HT-29 (cell line): ENCODE measurements at regions not wholly inside any gene's neighbourhood (a gene's known extent, or its start where the extent isn't known, plus 50 kb on each side); places are given as distances from the start of the nearest gene placed in this dataset.

Source experiments
- DNase-seq: peaks from one replicate; pipeline ENCODE4 v3.0.0-alpha.2; 2015; ENCODE audit warnings: low spot score

DNA sequence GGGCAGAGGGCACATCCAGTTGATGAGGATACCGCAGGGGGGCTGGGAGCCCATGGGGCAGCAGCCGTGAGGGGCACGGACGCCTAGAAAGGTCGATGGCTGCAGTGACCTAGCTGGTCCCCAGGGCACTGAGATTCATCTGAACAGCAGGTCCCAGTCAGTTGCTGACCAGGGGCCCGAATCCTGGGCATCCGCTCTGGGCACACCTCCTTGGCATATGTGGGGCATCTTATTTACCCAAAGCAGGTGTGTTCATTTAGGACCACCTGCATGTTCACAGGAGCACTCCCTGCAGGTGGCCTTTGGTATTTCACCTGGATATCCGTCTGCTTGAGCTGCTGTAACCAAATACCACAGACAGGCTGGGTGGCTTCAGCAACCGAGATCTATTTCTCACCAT, 72.0 kb upstream of the ODC1 start:
- DNase-seq: peak; percentile 31

DNA sequence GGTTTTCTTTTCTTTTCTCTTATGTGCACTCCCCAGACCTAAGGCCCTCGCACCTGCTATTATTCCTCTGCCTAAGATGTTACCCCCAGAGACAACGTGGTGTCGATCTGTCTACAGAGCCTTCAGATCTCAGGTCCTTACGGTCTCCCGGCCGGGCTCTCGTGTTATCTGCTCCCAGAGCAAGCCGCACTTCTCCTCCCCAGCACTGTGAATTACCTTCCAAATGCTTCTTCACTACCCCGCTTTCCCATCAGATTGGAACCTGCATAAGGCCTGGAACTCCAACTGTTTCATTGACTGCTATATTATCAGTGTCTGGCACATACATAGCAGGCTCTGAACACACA, 71.2 kb upstream of the ODC1 start:
- DNase-seq: no peak

GRCh38 chr2:10518470-10519393, 70.6 kb upstream of the ODC1 start:
- no peak for DNase-seq

- DNase-seq: no peak
These were observed 69.4 kb upstream of the ODC1 start for GRCh38 chr2:10517351-10518043.

DNA sequence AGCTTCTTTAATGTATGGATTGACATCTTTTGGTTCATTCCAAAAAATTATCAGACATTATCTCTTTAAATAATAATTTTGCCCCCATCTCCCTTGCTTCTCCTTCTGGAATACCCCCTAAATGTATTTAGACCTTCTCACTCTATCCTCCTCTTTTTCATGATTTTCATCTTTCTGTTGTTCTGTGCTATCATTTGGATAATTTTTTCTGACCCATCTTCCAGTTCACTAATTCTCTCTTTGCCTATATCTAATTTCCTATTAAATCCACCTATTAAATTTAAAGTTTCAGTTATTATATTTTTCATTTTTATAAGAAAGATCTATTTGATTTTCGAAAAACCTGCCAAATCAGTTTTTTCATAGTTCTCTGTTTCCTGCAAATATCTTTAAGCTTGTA, 67.8 kb upstream of the ODC1 start:
- DNase-seq: no peak

GRCh38 chr2:10514743-10515142, 66.6 kb upstream of the ODC1 start:
- DNase-seq: peak; percentile 70

DNA sequence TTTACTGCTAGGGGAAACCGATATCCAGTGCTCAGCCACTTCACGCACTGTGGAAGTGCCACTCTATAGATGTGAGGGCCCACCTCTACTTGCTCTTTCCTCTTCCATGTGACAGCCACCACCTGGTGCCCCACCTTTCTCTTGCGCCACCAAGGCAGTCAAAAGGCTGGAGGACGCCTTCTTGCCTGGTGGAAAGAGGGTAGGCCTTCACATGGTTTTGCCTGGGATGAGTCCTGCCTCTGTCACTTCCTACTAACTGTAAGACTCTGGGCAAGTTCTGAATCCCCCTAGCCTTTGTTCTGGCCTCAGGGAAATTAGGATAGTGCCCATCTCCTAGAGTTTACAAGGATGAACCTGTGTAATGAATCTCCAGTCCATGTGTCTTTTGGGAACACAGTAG, 66.1 kb upstream of the ODC1 start:
- DNase-seq: no peak

GRCh38 chr2:10513201-10513600, 65.1 kb upstream of the ODC1 start:
- no peak for DNase-seq

DNA sequence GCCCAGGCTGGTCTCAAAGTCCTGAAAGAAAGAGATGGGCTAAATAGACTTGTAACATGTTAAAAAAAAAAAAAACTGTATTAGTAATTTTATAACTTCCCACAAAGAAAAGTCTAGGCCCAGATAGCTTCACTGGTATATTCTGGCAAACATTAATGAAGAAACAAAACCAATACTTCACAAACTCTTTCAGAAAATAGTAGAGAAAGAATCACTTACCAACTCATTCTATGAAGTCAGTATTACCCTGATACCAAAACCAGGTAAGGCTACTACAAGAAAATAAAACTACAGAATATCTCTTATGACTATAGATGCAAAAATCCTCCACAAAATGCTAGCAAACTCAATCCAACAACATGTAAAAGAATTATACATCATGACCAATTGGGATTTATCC, 59.9 kb upstream of the ODC1 start:
- no peak for DNase-seq

DNA sequence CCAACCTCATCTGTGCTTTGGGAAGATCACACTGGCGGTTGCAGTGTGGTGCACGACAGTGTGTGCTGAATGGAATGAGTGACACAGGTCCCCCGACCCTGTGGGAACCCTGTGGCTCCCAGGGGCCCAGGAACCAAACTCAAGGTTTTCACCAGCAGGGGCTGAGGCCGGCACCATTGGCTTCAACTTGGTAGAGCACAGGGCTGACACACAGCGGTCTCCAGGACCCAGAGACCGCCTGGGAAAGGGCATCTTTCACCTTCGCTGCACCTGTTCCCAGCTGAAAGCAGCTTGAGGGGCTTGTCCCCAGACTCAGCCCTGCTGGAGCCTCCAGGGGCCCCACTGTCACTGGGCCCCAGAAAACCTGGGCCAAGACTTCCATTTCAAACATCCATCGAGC, 59.0 kb upstream of the ODC1 start:
- no peak for DNase-seq

DNA sequence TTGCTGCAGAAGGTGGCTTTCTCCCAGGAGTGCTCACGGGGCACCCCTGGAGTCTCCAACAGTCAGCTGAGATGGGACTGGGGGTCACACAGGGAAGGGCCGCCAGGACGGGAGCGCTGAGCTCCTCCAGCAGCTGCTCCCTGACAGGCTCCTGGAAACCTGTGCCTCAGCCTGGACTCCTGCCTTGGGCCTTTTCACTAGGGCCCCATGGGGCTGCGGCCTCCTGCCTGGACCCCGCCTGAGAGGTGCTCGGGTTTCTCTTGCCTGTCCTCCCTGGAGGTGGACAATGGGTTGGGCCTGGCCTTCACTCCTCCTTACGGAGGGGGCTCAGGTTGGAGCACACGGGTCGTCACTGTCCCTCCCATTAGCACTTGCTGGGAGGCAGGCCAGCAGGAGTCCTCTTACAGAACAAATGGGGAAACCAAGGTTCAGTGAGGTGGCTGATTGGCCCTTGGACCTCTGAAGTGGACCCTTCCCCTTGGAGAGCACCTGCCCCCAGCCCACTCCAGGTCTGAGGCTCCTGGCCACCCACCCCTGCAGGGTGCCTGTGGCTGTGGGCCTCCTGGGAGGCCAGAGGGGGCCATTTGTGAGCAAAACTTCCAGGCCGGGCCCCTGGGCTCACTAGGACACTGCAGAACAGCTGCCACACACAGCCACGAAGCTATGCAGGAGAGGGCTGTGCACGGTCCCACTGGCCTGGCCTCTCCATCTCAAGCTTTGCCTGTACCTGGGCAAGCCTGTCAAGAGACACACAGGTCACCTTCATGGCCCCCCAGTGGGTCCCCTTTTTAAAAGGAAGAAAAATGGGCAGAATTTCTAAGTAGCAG, 57.1 kb upstream of the ODC1 start:
- no peak for DNase-seq

- no peak for DNase-seq
These were observed 56.4 kb upstream of the ODC1 start for GRCh38 chr2:10504370-10504993.

GRCh38 chr2:10502803-10503107, 54.6 kb upstream of the ODC1 start:
- no peak for DNase-seq

- no peak for DNase-seq
These were observed 54.1 kb upstream of the ODC1 start for GRCh38 chr2:10501980-10502802.

DNA sequence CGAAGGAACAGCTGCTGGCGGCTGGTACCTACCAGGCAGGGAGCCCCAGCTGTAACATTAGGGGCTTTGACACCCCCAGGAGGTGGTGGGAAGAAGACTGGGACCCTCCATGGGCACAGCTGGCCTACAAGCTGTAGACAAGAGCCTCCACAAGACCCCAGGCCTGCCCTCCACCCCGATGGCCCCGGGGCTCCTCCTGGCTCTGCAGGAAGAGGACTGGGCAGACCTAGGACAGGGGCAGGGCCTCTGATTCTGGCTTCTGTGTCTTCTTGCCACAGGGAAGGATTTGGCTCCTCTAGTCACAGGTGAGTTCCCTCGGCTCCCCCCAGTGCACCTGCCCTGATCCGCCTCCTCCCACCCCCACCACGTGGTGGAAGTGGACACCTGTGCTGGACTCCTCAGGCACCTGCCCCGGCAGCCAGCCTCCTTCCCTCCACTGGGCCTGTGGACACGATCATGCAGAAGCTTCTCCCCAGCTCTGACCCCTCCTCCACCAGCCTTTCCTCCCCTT, 53.4 kb upstream of the ODC1 start:
- DNase-seq: no peak

DNA sequence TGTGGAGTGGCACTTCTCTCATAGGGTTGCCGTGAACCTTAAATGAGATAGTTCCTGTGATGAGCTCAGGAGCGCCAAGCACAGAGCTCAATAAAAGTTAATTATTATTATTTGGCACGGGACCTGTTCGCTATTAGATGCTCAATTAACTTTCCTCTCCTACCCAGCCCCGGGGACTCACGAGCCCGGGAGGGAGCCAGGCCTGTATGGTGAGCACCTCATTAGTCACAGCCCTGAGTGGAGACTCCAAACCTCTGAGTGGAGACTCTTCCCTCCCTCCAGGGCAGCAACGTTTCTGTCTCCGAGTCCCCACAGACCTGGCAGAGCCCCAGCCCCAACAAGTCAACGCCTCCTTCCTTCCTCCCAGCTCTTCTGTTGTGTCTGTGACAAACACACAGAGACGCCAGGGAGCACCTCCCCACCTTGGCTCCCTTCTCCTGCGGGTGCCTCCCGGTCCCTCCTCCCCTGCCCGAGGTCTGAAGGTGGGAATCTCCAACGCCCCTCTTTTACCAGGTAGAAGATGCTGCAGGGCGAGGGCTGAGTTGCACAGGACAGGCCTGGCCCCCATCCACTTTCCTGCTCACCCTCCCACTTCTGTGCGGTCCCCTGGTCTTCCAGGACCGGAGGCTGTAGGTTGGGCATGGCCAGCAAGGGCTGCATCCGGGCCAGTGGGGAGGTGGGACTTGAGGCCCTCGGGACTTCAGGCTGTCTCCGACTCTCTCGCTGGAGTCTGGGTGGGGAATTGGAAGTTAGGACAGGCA, 52.7 kb upstream of the ODC1 start:
- DNase-seq: no peak

DNA sequence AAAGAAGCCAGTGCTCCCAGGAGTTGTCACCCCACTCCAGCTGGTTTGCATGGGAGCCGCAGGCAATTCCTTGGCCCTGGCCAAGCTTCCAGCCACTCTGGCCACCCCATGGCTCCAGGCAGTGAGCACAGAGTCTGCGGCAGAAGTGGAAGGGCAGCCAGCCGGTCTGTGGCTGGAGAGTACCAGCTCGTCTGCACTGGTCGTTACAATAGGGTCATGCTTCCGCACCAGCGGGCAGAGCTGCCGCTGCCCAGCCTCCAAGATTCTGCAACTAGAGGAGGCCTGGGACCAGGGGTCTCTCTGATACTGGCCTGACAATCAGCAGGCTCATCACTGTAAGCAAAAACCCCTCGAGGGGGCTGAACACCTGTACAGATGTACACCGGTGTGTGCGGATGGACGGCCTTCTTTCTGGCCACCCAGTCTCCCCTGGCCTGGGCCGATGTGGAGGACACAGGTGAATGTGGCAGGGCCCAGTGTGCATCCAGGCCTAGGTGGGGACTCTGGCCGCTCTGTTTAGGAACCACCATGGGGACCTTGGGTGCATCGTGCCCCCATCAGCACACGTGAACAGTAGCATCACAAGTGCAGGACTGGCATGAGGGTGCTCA, 51.9 kb upstream of the ODC1 start:
- no peak for DNase-seq

- no peak for DNase-seq
These were observed 51.3 kb upstream of the ODC1 start for GRCh38 chr2:10499275-10499907.
